HEK293T (cell line): ENCODE measurements at regions not wholly inside any gene's neighbourhood (a gene's known extent, or its start where the extent isn't known, plus 50 kb on each side); places are given as distances from the start of the nearest gene placed in this dataset.

ENCODE experiments used
- BHLHE40 ChIP-seq: fragments of 450-650 bp; IDR thresholded peaks from 2 replicates; pipeline ENCODE4 v1.6.1; 2016; ENCODE audit warnings: mild to moderate bottlenecking, moderate library complexity, borderline replicate concordance
- HDGF ChIP-seq: fragments of 450-650 bp; IDR thresholded peaks from 2 replicates; pipeline ENCODE4 v1.6.1; 2017; ENCODE audit warnings: antibody characterized with exemption, borderline replicate concordance
- NFRKB ChIP-seq: fragments of 450-650 bp; IDR thresholded peaks from 2 replicates; pipeline ENCODE4 v1.6.1; 2016; ENCODE audit warnings: mild to moderate bottlenecking, moderate library complexity
- SUZ12 ChIP-seq: fragments of 450-650 bp; IDR thresholded peaks from 2 replicates; pipeline ENCODE4 v1.6.1; 2016; ENCODE audit warnings: mild to moderate bottlenecking

DNA sequence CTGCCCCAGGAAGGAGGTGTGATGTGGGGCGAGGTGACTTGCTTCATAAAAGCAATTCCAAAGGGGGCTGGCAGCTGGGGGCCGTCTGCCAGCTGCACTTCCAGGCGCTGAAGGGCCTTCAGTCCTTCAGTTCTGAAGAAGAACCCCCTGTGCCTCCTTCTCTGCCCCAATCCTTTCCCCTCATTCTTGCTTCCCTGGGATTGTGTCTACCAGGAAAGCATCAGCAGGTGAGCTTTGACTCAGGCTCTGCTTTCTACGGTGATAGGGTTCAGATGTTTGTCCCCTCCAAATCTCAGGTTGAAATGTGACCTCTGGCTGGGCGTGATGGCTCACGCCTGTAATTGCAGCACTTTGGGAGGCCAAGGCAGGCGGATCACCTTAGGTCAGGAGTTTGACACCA is 52.5 kb upstream of the NKD1 start:
- TF ChIP-seq HDGF = no peak
- TF ChIP-seq NFRKB = no peak
- TF ChIP-seq BHLHE40 = no peak
- TF ChIP-seq SUZ12 = no peak
